ENCODE measurements at regions not wholly inside any gene's neighbourhood (a gene's known extent, or its start where the extent isn't known, plus 50 kb on each side); places are given as distances from the start of the nearest gene placed in this dataset.

DNA sequence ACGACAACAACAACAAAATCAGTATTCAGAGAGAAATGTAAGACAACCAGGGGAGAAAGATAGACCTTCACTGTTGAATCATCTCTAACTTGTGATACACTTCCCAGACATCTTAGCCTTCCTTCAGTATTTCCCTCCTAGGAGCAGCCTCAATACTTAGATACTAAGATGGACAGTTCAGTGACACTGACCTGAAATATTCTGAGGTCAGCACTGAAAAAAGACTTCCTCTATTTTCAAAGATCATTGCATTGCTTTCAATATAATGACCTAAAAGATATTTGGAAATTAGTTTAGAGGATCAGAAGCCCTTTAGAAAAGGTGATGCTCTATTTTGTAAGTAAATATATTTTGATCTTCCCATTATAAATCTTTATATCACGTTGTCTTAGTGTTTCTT is 101.0 kb downstream of the MRPL39 start:
- Histone ChIP-seq H3K4me1 (ENCODE audit: control insufficient read depth, insufficient read depth, low read length) (no peaks in the 10 kb centered on the region), H3K27me3 (ENCODE audit: control insufficient read depth, insufficient read depth, low read length) (no peaks in the 10 kb centered on the region), H3K9ac (ENCODE audit: low read length) (no peak overlapping the region), H3K27ac (ENCODE audit: low read depth, low read length) (no peak overlapping the region), H3K36me3 (ENCODE audit: control insufficient read depth, insufficient read depth, low read length) (no peaks in the 10 kb centered on the region), H3K4me3 (ENCODE audit: low read depth, low read length) (no peak overlapping the region), H3K9me3 (ENCODE audit: control insufficient read depth, insufficient read depth, low read depth, low read length) (no peaks in the 10 kb centered on the region)

DNA sequence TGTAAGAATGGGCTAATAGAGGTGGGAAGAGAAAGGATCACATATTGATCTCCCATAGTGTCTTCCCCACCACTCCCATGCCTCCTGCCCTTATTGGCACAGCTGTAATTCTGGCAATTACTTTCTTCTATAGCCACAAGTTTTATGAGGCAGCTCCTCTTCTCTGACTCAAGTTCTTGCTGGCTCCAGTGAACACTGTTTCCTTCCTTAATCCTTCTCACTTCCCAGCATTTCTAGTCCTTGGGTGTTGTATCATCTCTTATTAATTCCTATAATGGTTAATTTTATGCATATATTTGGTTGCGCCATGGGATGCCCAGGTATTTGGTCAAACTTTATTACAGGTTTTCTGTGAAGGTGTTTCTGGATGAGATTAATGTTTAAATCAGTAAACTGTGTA is 103.3 kb downstream of the MRPL39 start:
- no peaks in the 10 kb centered on the region for H3K36me3 ChIP-seq (ENCODE audit: control insufficient read depth, insufficient read depth, low read length)
- H3K4me3 ChIP-seq (ENCODE audit: low read depth, low read length) = no peak overlapping the region
- H3K27ac ChIP-seq (ENCODE audit: low read depth, low read length) = no peak overlapping the region
- H3K27me3 ChIP-seq (ENCODE audit: control insufficient read depth, insufficient read depth, low read length) = no peaks in the 10 kb centered on the region
- H3K9ac ChIP-seq (ENCODE audit: low read length) = no peak overlapping the region
- H3K9me3 ChIP-seq (ENCODE audit: control insufficient read depth, insufficient read depth, low read depth, low read length) = no peaks in the 10 kb centered on the region
- H3K4me1 ChIP-seq (ENCODE audit: control insufficient read depth, insufficient read depth, low read length) = no peaks in the 10 kb centered on the region

DNA sequence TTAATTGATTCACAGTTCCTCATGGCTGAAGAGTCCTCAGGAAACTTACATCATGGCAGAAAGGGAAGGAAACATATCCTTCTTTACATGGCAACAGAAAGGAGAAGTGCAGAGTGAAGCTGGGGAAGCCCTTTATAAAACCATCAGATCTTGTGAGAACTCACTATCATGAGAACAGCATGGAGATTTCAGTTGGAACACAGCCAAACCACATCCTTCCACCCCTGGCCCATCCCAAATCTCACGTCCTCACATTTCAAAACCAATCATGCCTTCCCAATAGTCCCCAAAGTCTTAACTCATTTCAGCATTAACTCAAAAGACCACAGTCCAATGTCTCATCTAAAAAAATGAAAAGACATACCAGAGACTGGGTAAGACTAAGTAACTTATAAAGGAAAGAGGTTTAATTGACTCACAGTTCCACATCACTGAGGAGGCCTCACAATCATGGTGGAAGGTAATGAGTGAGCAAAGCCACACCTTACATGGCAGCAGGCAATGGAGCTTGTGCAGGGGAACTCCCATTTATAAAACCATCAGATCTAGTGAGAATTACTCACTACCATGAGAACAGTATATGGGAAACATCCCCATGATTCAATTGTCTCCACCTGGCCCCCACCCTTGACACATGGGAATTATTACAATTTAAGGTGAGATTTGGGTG is 105.2 kb downstream of the MRPL39 start:
- H3K36me3 ChIP-seq (ENCODE audit: control insufficient read depth, insufficient read depth, low read length) = no peaks in the 10 kb centered on the region
- no peak overlapping the region for H3K27ac ChIP-seq (ENCODE audit: low read depth, low read length)
- H3K4me1 ChIP-seq (ENCODE audit: control insufficient read depth, insufficient read depth, low read length) = no peaks in the 10 kb centered on the region
- H3K4me3 ChIP-seq (ENCODE audit: low read depth, low read length) = no peak overlapping the region
- no peaks in the 10 kb centered on the region for H3K27me3 ChIP-seq (ENCODE audit: control insufficient read depth, insufficient read depth, low read length)
- no peaks in the 10 kb centered on the region for H3K9me3 ChIP-seq (ENCODE audit: control insufficient read depth, insufficient read depth, low read depth, low read length)
- no peak overlapping the region for H3K9ac ChIP-seq (ENCODE audit: low read length)

DNA sequence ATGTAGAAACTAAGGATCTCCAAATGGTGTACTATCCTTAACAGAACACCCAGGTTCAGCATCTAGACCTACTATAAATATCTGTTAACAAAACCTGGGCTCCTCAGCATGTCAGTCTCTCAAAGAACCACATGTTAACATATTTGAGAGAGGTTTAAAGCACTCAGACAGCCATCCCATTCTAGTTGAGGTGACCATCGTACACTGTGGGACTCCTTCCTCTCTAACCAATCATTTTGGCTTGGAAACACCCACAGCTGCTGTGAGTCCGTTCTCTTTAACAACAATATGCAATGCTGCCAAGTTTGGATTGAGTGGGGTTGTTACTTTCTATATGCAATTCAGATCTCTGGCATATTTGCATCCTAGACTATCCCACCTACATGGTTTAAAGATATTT is 105.8 kb downstream of the MRPL39 start:
- H3K9ac ChIP-seq (ENCODE audit: low read length) = no peak overlapping the region
- no peaks in the 10 kb centered on the region for H3K36me3 ChIP-seq (ENCODE audit: control insufficient read depth, insufficient read depth, low read length)
- no peaks in the 10 kb centered on the region for H3K4me1 ChIP-seq (ENCODE audit: control insufficient read depth, insufficient read depth, low read length)
- no peak overlapping the region for H3K27ac ChIP-seq (ENCODE audit: low read depth, low read length)
- no peaks in the 10 kb centered on the region for H3K27me3 ChIP-seq (ENCODE audit: control insufficient read depth, insufficient read depth, low read length)
- no peak overlapping the region for H3K4me3 ChIP-seq (ENCODE audit: low read depth, low read length)
- no peaks in the 10 kb centered on the region for H3K9me3 ChIP-seq (ENCODE audit: control insufficient read depth, insufficient read depth, low read depth, low read length)

DNA sequence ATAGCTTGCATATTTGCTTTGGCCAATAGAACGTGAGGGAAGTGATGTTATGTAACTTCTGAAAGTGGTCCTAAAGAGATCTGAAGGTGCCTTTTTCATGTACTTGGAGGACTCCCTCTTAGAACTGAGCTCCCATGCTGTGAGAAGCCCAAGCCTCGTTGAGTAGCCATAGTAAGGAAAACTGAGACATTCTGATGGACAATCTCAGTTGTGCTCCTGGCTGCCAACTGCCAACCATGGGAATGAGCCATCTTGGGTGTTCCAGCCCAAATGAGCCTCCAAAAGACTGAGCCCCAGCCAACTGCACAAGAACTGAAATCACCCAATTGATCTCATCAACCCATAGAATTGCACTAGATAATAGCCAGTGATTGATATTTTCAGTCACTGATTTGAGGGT is 106.7 kb downstream of the MRPL39 start:
- H3K4me3 ChIP-seq (ENCODE audit: low read depth, low read length) = no peak overlapping the region
- H3K27me3 ChIP-seq (ENCODE audit: control insufficient read depth, insufficient read depth, low read length) = no peaks in the 10 kb centered on the region
- no peaks in the 10 kb centered on the region for H3K4me1 ChIP-seq (ENCODE audit: control insufficient read depth, insufficient read depth, low read length)
- no peak overlapping the region for H3K9ac ChIP-seq (ENCODE audit: low read length)
- H3K27ac ChIP-seq (ENCODE audit: low read depth, low read length) = no peak overlapping the region
- no peaks in the 10 kb centered on the region for H3K9me3 ChIP-seq (ENCODE audit: control insufficient read depth, insufficient read depth, low read depth, low read length)
- no peaks in the 10 kb centered on the region for H3K36me3 ChIP-seq (ENCODE audit: control insufficient read depth, insufficient read depth, low read length)

DNA sequence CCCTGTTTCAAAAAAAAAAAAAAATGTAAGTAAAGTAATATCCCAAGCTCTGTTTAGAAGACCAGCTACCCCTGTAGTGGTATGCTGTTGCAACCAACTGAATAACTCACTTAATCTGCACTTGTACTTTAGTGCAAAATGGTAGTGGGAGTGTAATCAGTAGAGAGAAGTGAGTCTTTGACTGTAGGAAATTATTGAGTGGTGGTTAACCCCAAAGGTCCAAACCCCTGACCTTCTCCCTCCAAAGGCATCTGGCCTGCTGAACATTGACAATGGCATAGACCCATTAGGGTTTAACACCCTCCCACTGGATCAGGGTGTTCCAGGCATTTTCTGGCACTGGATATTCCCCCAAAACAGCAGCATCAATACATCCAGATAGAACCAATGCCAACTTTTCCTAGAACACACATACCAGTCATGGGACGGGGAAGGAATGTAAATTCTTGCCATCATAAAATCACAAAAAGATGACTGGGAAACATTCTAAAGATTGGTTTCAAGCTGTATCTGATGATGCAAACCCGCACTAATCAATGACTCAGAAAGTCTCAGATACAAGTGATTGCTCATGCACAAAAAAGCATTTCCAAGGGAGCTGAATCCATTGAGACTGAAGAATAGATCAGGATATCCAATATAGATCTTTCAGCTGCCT is 110.3 kb downstream of the MRPL39 start:
- H3K9ac ChIP-seq (ENCODE audit: low read length) = no peak overlapping the region
- no peaks in the 10 kb centered on the region for H3K9me3 ChIP-seq (ENCODE audit: control insufficient read depth, insufficient read depth, low read depth, low read length)
- no peak overlapping the region for H3K27ac ChIP-seq (ENCODE audit: low read depth, low read length)
- H3K4me3 ChIP-seq (ENCODE audit: low read depth, low read length) = no peak overlapping the region
- no peaks in the 10 kb centered on the region for H3K27me3 ChIP-seq (ENCODE audit: control insufficient read depth, insufficient read depth, low read length)
- H3K4me1 ChIP-seq (ENCODE audit: control insufficient read depth, insufficient read depth, low read length) = no peaks in the 10 kb centered on the region
- no peaks in the 10 kb centered on the region for H3K36me3 ChIP-seq (ENCODE audit: control insufficient read depth, insufficient read depth, low read length)

DNA sequence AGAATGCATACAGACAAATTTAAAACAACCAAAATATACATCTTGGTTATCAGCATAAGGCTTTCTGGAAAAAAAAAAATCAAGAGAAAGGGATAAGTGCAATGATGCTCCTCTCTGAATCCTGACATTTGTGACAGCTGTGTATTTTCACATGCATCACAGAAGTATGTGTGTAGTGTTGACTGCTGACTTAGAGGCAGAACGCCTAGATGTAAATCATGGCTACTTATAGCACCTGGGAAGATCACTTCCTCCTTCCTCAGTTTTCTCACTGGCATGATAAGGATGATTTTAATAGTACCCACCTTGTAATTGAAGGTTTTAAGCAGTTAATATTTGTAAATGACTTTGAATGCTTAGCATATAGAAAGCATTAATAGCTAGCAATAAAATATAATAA is 112.5 kb downstream of the MRPL39 start:
- Histone ChIP-seq H3K9ac (ENCODE audit: low read length) (no peak overlapping the region), H3K4me3 (ENCODE audit: low read depth, low read length) (no peak overlapping the region), H3K27me3 (ENCODE audit: control insufficient read depth, insufficient read depth, low read length) (no peaks in the 10 kb centered on the region), H3K4me1 (ENCODE audit: control insufficient read depth, insufficient read depth, low read length) (no peaks in the 10 kb centered on the region), H3K27ac (ENCODE audit: low read depth, low read length) (no peak overlapping the region), H3K9me3 (ENCODE audit: control insufficient read depth, insufficient read depth, low read depth, low read length) (no peaks in the 10 kb centered on the region), H3K36me3 (ENCODE audit: control insufficient read depth, insufficient read depth, low read length) (no peaks in the 10 kb centered on the region)

DNA sequence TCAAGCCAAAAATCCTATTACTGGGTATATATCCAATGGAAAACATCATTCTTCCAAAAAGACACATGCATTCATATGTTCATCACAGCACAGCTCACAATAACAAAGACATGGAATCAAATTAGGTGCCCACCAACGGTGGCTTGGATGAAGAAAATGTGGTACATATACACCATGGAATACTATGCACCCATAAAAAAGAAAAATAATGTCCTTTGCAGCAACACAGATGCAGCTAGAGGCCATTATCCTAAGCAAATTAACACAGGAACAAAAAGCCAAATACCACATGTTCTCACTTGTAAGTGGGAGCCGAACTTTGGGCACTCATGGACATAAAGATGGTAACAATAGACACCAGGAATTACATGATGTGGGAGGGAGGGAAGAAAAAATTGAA is 113.6 kb downstream of the MRPL39 start:
- Histone ChIP-seq H3K27ac (ENCODE audit: low read depth, low read length) (no peak overlapping the region), H3K4me3 (ENCODE audit: low read depth, low read length) (no peak overlapping the region), H3K4me1 (ENCODE audit: control insufficient read depth, insufficient read depth, low read length) (no peaks in the 10 kb centered on the region), H3K36me3 (ENCODE audit: control insufficient read depth, insufficient read depth, low read length) (no peaks in the 10 kb centered on the region), H3K9me3 (ENCODE audit: control insufficient read depth, insufficient read depth, low read depth, low read length) (no peaks in the 10 kb centered on the region), H3K27me3 (ENCODE audit: control insufficient read depth, insufficient read depth, low read length) (no peaks in the 10 kb centered on the region), H3K9ac (ENCODE audit: low read length) (no peak overlapping the region)

DNA sequence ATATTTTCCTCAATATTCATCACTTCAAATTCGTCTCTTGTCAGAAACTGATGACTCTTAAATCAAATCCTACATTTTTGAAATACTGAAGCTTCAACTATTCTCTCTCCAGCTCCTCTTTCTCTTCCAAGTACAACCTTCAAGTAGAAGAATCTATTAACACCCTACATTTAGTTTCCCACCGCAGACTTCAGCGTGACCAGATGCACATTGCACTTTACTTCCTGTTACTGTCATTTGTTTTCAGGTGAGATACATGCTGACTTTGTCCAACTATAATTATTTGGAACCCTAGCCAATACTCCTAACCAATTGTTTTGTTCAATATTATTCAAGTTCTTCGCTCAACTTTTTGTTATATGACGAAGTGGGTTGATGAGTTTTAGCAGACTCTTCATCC is 116.0 kb downstream of the MRPL39 start:
- H3K27me3 ChIP-seq (ENCODE audit: control insufficient read depth, insufficient read depth, low read length) = no peaks in the 10 kb centered on the region
- no peak overlapping the region for H3K4me3 ChIP-seq (ENCODE audit: low read depth, low read length)
- no peaks in the 10 kb centered on the region for H3K9me3 ChIP-seq (ENCODE audit: control insufficient read depth, insufficient read depth, low read depth, low read length)
- H3K9ac ChIP-seq (ENCODE audit: low read length) = no peak overlapping the region
- H3K36me3 ChIP-seq (ENCODE audit: control insufficient read depth, insufficient read depth, low read length) = no peaks in the 10 kb centered on the region
- H3K27ac ChIP-seq (ENCODE audit: low read depth, low read length) = no peak overlapping the region
- no peaks in the 10 kb centered on the region for H3K4me1 ChIP-seq (ENCODE audit: control insufficient read depth, insufficient read depth, low read length)

DNA sequence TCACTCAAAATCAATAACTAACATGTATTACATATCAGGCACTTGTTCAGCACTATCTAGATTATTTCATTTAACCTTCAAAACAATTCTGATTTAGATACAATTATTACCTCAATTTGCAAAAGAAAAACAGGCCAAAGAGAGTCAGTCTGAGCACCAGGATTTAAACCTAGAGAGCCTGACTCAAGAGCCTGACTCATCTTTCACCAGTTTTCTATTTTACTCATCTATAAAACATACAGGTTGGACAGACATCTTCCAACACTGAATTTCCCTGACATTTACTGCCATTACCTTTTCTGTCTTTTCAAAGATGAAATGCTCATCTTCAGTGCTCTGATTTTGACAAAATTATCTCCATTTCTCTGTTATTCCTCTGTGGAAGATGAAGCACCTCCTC is 116.5 kb downstream of the MRPL39 start:
- no peaks in the 10 kb centered on the region for H3K9me3 ChIP-seq (ENCODE audit: control insufficient read depth, insufficient read depth, low read depth, low read length)
- no peaks in the 10 kb centered on the region for H3K27me3 ChIP-seq (ENCODE audit: control insufficient read depth, insufficient read depth, low read length)
- no peak overlapping the region for H3K9ac ChIP-seq (ENCODE audit: low read length)
- H3K4me3 ChIP-seq (ENCODE audit: low read depth, low read length) = no peak overlapping the region
- no peak overlapping the region for H3K27ac ChIP-seq (ENCODE audit: low read depth, low read length)
- no peaks in the 10 kb centered on the region for H3K36me3 ChIP-seq (ENCODE audit: control insufficient read depth, insufficient read depth, low read length)
- no peaks in the 10 kb centered on the region for H3K4me1 ChIP-seq (ENCODE audit: control insufficient read depth, insufficient read depth, low read length)

DNA sequence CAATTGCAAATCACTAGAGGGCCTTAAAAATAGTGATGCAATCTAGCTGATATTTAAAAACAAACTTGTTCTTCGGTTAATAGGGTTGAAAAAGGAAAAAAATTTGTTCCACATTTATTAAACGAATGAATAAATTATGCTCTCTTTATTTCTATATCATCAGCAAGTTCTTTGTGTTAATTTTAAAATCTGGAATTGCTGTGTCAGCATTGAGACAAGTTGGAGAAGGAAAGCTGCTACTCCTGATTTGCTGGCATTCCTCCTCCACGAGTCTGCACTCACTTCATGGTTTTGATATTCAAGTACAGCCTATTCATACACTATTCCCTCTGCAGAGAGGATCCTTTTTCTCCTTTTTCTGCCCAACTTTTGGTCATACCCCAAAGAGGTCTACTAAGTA is 117.6 kb downstream of the MRPL39 start:
- H3K9me3 ChIP-seq (ENCODE audit: control insufficient read depth, insufficient read depth, low read depth, low read length) = no peaks in the 10 kb centered on the region
- no peak overlapping the region for H3K9ac ChIP-seq (ENCODE audit: low read length)
- no peaks in the 10 kb centered on the region for H3K4me1 ChIP-seq (ENCODE audit: control insufficient read depth, insufficient read depth, low read length)
- no peaks in the 10 kb centered on the region for H3K27me3 ChIP-seq (ENCODE audit: control insufficient read depth, insufficient read depth, low read length)
- no peaks in the 10 kb centered on the region for H3K36me3 ChIP-seq (ENCODE audit: control insufficient read depth, insufficient read depth, low read length)
- H3K27ac ChIP-seq (ENCODE audit: low read depth, low read length) = no peak overlapping the region
- H3K4me3 ChIP-seq (ENCODE audit: low read depth, low read length) = no peak overlapping the region

Data from HUES6 (cell line).